ENCODE measurements at regions not wholly inside any gene's neighbourhood (a gene's known extent, or its start where the extent isn't known, plus 50 kb on each side); places are given as distances from the start of the nearest gene placed in this dataset.
"Not testable (repeated sequence)": the region's sequence is repeated elsewhere in the genome, so short reads cannot be mapped to it uniquely, and the experiment has no call there.

DNA sequence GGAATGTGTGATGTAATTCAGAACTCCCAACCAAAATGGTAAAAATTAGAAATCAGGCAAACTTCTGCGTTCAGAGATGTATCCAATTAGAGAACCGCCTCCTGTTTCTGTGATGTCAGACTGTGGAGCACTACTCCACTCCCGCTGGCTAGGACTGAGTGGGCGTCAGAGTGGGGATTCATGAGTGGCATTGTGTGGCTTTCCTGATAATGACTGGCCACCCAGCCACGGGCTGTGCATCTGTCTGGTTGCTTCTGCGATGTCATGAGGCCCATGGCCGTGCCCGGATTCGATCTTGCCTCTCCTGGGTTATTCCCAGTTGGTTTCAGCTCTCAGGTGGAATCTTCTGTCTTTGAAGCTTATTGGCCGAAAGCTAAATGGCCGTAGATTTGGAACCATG lies 87.1 kb upstream of the KCNA1 start:
- no peak for DNase-seq
- in situ Hi-C loops (cut with MboI; ENCODE audit: low pct_unique_long_range_greater_than_20kb, low sequenced_read_pairs), result no loop called here

DNA sequence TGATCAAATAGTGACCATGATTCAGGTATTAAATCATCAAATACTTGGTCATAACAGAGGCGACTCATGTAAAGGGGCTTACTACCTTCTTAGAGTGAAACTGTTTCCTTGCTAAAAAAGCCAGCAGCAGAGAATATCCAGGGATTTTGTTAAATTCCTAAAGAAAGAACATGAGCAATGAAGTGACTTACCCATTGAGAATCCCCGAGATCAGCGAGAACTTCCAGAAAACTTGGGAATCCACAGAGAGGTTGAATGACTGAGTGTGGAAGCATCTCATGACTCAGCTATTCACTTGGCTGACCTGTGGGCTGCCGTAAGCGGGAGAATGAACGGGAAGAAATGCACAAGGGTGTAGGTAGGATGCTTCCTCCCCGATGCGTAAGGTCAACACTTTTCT lies 85.3 kb upstream of the KCNA1 start:
- DNase-seq, result no peak
- in situ Hi-C loops (cut with MboI; ENCODE audit: low pct_unique_long_range_greater_than_20kb, low sequenced_read_pairs), result no loop called here

DNA sequence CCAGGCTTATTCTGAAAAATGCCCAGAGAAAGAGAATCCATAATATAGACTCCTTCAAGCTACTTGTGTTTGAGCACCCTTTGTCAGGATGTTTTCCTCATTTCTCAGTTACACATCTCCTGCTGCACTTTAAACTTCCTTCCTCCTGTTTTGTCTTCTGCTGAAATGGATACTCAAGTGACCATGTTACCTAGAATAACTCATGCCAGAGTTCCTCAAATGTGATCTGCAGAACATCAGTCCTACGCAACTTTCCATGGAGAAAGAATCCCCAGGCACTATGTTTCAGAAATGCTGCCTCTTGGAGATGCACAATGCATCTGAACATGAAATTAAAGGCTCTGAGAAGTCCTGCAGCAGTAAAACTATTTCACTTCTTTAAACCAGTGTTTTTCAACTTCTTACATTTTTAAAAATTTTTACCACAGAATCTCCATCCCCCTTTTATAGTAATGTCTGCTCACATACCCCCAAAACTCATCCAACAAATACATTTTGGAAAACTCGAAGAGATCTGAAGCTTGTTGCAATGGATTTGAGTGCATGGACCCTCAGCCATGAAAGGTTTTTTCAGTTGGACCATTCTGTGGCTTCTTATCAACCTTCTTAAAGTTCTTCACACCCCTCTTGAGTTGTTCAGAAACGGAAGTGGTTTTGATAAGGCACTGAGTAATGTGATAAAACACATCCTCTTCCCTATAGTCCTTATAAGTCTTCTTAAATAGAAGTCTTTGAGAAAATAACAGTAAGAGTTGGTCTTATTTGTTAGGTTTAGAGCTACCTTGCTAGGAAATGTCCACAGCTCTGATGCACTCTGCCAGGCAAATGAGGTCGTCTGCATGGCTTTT lies 84.5 kb upstream of the KCNA1 start:
- DNase-seq, result peak; percentile 47

DNA sequence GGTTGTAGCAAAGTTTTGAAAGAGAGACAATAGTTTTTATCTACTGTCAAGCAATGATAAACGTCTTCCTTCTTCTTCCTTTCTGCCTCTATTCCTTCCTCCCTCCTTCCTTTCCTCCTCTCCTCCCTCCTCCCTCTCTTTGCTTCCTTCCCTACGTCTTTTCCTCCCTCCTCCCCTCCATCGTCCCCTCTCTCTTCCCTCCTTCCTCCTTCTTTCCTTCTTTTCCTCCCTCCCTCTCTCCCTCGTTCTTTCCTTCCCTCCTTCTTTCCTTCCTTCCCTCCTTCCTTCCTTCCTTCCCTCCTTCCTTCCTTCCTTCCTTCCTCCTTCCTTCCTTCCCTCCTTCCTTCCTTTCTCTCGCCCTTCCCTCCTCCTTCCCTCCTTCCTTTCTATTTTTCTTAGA lies 82.8 kb upstream of the KCNA1 start:
- no peak for DNase-seq
- in situ Hi-C loops (cut with MboI; ENCODE audit: low pct_unique_long_range_greater_than_20kb, low sequenced_read_pairs), result no loop called here

More for the DNA sequence above, 84.5 kb upstream of the KCNA1 start:
- in situ Hi-C loops (cut with MboI; ENCODE audit: low pct_unique_long_range_greater_than_20kb, low sequenced_read_pairs), result no loop called here

DNA sequence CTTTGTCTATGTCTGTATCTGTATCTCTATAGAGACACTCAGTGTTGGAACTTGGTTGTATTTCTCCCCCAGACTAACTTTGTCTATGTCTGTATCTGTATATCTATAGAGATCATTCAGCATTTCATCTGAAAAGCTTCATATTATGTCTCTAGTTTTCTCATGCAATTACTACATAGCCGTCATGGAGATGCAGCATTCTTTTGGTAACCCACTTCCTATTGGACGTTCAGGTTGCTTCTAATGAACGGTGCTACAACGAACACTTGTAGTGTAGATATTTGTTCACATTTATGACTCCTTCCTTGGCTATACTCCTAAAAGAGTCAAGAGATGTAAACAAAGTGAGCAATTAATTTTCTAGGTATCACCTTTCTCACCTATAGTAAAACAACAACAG lies 81.5 kb upstream of the KCNA1 start:
- DNase-seq, result no peak
- in situ Hi-C loops (cut with MboI; ENCODE audit: low pct_unique_long_range_greater_than_20kb, low sequenced_read_pairs), result no loop called here

DNA sequence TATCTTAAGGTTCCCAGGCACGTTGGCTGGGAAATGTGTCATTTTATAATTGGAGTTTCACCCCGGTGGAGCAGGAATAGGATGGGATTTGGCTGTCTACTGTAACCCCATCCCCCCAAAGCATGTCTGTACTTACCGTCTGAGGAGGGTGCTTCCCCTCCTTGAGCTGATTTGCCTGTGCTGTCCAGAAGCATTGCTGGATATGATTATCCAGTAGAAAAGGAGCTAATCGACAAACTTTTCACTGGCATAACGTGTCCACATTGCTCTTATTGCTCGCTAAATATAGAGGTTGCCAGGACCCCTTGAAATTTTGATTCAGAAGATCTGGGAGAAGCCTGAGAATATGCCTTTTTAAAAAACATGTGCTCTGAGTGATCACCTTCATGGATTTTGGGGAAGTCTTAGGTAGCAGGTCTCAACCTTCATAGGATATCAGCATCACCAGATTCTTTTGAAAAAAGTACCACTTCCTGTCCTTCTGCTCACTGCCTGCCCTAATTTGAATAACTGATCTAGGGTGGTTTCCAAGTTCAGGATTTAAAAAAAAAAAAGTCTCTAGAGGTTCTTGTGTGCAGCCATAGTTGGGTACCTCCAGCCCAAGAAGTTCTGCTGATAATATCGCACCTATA lies 80.4 kb upstream of the KCNA1 start:
- no peak for DNase-seq
- in situ Hi-C loops (cut with MboI; ENCODE audit: low pct_unique_long_range_greater_than_20kb, low sequenced_read_pairs), result no loop called here

DNA sequence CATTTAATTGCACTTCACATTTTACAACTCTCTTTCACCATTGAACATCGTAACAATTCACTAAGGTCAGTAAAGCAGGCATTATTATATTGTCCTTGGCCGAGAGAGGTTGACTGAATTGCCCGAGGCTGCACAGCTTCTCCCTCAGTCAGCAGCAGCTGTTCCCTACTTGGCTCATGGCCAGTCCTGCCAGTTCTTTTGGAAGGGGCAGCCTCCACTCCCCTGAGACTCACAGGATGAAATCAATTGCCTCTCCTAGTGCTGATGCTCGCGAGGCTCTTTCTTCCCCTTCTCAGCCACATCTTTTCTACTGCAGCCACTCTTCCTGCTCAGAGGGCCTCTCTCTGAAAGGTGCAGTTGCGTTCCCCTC lies 79.9 kb upstream of the KCNA1 start:
- in situ Hi-C loops (cut with MboI; ENCODE audit: low pct_unique_long_range_greater_than_20kb, low sequenced_read_pairs), result no loop called here
- DNase-seq, result no peak

DNA sequence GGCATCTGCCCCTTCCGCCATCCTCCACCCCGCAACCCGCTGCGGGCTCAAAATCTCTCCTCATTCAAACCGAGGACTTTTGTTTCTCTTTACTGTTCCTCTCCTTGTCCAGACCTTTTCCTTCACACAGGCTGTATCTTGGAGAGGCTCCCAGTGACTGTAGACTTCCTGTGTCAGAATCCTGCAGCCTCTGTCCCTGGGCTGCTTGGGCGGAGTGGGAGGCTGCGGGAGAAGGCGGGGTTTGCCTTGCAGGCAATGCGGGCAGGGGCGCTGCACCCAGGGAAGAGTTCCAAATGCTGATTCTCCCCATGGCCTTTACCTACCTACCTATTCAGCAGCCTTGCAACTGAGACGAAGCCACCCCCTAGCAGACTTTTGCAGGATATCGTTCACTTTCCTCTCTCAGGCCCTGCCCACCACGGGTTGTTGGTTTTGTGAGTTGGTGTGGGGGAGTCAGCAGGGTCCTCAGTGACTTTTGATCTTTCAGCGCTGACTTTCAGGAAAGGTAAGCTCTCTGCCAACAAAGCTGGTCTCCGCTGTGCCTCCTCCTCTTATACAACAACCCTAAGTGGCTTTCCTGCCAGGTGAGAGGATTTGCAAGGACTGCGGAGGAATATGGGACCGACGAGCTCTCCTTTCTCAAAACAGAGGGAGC lies 79.0 kb upstream of the KCNA1 start:
- in situ Hi-C loops (cut with MboI; ENCODE audit: low pct_unique_long_range_greater_than_20kb, low sequenced_read_pairs), result no loop called here
- DNase-seq, result no peak

DNA sequence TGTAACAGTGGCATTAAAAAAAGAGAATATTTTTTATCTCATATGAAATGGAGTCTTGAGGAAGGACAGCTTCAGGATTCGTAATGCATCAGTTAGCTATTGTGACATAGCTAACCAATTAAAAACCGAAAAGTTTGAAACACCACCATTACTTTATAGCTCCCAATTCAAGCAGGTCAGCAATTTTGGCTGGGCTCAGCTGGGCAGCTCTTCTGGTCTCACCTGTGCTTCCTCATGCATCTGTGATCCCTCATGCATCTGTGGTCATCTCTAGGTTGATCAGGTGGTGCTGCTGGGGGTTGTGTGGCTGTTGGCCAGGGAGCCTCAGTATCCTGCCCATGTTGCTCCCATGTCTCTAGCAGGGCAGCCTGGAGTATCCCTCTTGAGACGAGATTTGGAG lies 76.7 kb upstream of the KCNA1 start:
- DNase-seq, result no peak
- in situ Hi-C loops (cut with MboI; ENCODE audit: low pct_unique_long_range_greater_than_20kb, low sequenced_read_pairs), result no loop called here

DNA sequence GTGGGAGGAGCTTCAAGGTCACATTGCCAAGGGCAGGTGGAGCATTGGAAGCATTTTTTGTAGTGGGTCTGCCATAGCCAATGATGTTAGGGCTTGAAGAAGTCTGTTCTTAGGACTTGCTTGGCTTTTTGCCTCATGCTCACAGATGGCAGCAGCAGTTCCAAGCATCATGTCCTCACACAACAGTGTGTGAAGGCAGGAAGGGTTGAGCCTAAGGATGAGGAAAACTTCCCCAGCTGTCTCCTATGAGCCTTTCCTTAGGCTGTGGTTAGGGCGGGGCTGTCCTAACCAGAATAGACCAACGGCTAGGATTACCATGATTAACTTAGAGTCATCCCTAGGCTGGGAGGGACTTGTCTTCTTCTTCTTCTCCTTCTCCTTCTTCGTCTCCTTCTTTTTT lies 76.2 kb upstream of the KCNA1 start:
- DNase-seq, result no peak
- in situ Hi-C loops (cut with MboI; ENCODE audit: low pct_unique_long_range_greater_than_20kb, low sequenced_read_pairs), result no loop called here

DNA sequence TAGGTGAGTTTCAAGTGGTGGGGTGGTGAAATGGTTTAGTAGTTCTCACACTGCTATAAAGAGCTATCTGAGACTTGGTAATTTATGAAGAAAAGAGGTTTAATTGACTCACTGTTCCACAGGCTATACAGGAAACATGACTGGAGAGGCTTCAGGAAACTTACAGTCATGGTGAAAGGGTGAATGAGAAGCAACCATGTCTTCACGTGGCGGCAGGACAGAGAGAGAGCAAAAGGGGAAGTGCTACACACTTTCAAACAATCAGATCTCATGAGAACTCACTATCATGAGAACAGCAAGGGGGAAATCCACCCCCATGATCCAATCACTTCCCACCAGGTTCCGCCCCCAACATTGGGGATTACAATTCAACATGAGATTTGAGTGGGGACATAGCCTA lies 67.3 kb upstream of the KCNA1 start:
- in situ Hi-C loops (cut with MboI; ENCODE audit: low pct_unique_long_range_greater_than_20kb, low sequenced_read_pairs); DNase-seq: not testable (repeated sequence)

DNA sequence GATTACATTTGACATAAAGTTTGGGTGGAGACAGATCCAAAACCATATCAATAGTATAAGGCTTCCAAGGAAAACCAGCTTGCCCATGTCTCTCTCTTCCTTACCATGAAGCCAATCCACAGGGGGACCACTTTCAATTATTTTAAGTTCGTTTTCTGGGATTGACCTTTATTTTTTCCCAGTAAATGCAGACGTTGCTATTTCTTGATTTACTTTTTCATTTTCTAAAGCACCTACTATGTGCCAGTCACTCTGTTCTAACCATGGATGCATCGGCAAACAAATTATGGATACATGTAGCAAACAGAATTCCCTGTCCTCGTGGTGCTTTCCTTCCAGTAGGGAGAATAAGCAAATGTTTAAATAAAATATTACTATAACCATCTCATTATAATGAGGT lies 65.8 kb upstream of the KCNA1 start:
- DNase-seq, result no peak

DNA sequence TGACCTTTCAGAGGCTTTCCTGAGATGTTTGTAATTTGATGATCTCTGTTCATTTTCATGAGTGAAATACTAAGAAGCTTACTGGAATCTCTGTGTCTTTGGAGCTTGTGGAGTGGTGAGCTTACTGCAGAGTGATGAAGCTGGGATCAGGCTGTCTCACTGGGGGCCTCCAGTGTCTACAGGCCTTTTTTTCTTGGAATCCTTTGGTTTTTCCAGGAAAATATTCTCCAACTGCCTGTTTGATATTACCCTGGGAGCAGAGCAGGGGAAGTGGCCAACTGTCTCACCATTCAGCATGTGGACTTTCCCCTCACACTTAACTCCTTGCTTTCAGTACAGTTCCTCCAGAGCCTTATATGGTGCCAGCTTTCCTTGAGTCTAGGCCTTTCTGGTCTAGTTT lies 62.0 kb upstream of the KCNA1 start:
- no peak for DNase-seq
- in situ Hi-C loops (cut with MboI; ENCODE audit: low pct_unique_long_range_greater_than_20kb, low sequenced_read_pairs), result no loop called here

More for the DNA sequence above, 65.8 kb upstream of the KCNA1 start:
- in situ Hi-C loops (cut with MboI; ENCODE audit: low pct_unique_long_range_greater_than_20kb, low sequenced_read_pairs), result no loop called here

DNA sequence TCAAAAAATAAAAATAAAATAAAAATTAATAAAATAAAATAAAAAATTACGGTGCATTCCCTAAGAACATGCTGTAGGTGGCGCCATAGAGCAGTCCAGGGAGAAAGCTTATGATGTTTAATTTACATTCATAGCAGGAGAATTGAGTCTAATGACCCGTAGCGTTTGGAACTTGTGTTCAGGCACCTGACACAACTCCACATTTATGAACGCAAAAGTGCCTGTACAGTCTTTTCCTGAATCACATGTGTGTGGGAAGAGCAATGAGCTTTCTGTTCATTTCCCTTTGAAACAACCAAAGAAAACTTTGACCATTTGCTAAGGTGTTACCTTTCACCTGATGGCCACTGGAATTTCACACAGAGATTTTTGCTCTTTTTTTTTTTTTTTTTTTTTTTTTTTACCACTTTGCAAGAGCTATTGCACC lies 60.6 kb upstream of the KCNA1 start:
- no peak for DNase-seq
- in situ Hi-C loops (cut with MboI; ENCODE audit: low pct_unique_long_range_greater_than_20kb, low sequenced_read_pairs), result no loop called here

DNA sequence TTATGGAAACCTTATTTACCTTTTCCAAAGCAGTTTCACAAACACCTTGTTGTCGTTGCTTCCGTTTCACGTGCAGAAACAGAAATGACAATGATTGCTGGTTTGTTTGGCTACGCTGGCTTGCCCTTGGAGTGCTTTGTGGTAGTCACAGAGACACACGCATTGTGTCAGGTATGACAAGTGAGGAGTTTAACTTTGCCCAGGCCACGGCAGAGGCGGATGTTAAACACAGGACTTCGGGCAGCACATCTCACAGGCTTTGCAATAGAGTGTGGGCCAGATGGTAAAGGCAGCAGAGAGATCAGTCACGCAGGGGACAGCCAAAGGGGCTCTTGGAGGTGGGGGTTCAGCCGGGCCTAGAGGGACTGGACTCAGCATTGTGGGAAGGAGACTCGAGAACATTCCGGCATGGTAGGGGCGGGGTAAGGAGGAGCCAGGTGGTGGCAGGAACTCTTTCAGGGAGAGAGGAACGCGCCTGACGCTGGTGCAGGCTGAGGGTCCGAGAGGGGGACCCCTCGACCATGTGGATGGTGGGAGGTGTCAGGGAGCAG lies 59.8 kb upstream of the KCNA1 start:
- DNase-seq, result no peak
- in situ Hi-C loops (cut with MboI; ENCODE audit: low pct_unique_long_range_greater_than_20kb, low sequenced_read_pairs), result no loop called here

DNA sequence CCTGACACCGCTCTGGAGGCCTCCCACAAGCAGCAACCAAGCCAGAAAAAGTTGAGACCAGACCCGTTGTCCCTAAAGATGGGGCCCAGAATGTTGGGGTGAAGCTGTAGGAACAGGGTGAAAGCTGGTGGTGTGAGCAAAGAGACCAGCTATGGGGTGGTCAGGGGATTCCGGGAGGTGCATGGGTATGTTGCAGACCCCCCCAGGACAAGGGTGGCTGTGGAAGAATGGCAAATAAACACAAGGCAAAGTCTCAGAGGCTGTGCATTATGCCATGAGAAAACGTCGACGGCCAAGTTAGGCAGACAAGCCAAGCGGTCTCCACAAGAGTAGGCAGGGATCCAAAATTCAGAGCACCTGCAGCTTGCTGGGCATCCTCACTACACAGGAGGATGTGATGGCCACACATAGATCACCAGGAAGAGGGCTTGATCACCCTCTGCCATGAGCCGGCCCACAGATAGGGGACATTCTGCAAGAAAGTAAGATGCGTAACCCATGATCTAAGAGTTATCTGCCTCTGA lies 58.8 kb upstream of the KCNA1 start:
- in situ Hi-C loops (cut with MboI; ENCODE audit: low pct_unique_long_range_greater_than_20kb, low sequenced_read_pairs), result no loop called here
- DNase-seq, result no peak

DNA sequence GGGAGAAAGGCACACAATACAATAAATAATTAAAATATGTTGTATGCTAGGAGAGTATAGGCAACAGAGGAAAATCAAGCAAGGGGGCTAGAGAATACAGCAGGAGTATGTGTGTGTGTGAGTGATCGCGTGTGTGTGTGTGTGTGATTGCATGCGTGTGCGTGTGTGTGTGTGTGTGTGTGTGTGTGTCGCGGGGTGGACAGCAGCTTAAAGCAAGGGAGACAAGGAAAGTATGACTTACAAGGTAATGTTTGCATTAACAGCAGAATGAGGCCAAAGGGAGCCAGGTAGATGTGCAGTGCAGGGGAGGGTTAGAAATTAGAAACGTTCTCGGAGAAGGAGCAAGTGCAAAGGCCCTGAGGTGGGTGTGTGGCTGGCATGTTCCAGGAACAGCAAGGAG lies 57.4 kb upstream of the KCNA1 start:
- in situ Hi-C loops (cut with MboI; ENCODE audit: low pct_unique_long_range_greater_than_20kb, low sequenced_read_pairs), result no loop called here
- no peak for DNase-seq

DNA sequence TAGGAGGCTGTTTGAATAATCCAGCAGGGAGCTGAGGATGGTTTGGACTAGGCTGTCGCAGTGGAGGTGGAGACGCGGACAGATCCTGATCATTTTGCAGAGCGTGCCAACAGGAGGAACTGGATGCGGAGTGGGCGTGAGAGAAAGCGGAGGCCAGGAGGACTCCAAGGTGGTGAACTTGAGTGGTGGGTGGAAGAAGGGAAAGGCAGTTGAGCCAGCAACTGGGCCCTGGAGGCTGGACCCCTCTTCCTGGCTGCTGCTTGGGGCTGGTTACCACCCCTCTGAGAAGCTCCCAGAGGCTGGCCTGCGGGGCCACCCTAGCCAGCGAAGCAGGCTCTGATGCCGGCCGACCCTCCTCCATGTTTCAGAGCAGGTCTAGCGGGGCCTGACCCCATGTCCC lies 56.8 kb upstream of the KCNA1 start:
- DNase-seq, result no peak
- in situ Hi-C loops (cut with MboI; ENCODE audit: low pct_unique_long_range_greater_than_20kb, low sequenced_read_pairs), result no loop called here

DNA sequence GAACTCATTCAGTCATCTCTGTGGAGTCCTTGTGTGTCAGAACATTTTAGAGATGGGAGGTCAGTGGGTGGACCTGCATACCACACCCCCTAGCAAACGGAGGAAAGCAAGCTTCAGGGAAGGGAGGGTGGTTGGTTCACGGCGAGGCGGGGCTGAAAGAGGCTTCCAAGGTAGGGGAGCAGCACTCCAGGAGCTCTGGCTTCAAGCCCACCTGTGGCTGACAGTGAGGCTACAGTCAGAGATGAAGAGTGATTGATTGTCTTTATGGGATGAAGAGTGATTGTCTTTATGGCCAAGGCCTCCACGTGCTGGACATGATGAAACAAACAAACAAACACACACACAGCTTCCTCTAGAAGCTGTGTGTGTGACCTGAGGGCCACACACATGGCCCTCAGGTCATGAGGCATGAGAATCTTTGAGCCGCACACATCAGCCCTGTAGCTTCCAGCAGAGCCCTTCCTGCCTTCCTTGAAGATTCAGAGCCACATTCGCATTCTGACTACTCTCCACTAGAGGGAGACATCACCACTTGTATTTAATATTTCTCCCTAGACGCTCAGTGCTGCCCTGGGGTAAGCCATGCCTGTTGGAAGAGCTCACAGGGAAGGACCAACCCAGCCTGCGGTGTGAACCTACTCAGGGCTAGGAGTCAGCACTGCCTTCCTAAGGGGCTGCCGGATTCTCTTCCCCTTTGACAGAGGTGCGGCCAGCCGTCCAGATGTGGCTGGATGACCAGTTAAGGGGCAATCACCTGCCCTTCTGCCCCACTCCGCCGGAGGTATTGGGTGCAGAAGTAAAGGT lies 54.4 kb upstream of the KCNA1 start:
- DNase-seq, result peak; percentile 83
- in situ Hi-C loops (cut with MboI; ENCODE audit: low pct_unique_long_range_greater_than_20kb, low sequenced_read_pairs), result no loop called here

Measured in KBM-7 (cell line).